Endothelial cell (in vitro differentiated cells): ENCODE measurements at regions not wholly inside any gene's neighbourhood (a gene's known extent, or its start where the extent isn't known, plus 50 kb on each side); places are given as distances from the start of the nearest gene placed in this dataset.

ENCODE experiments used
- DNase-seq: peaks from one replicate; pipeline ENCODE4 v3.0.0; 2021; ENCODE audit warnings: low spot score
- H3K27ac Mint-ChIP-seq: one replicate; pipeline ENCODE4 v1.8.0; 2021; ENCODE audit warnings: mixed read lengths, inconsistent platforms; ENCODE audit not compliant: unreplicated experiment
- H3K27me3 Mint-ChIP-seq: one replicate; pipeline ENCODE4 v1.8.0; 2021; ENCODE audit warnings: mild to moderate bottlenecking, moderate library complexity, mixed read lengths, inconsistent platforms; ENCODE audit not compliant: unreplicated experiment
- H3K36me3 Mint-ChIP-seq: one replicate; pipeline ENCODE4 v1.8.0; 2021; ENCODE audit warnings: mild to moderate bottlenecking, low read depth, mixed read lengths, inconsistent platforms; ENCODE audit not compliant: unreplicated experiment
- H3K4me1 Mint-ChIP-seq: one replicate; pipeline ENCODE4 v1.8.0; 2021; ENCODE audit warnings: mild to moderate bottlenecking, mixed read lengths, inconsistent platforms; ENCODE audit not compliant: unreplicated experiment
- H3K4me3 Mint-ChIP-seq: one replicate; pipeline ENCODE4 v1.8.0; 2021; ENCODE audit warnings: mild to moderate bottlenecking, mixed read lengths, inconsistent platforms; ENCODE audit not compliant: unreplicated experiment
- H3K9me3 Mint-ChIP-seq: one replicate; pipeline ENCODE4 v1.8.0; 2021; ENCODE audit warnings: mixed read lengths, inconsistent platforms; ENCODE audit not compliant: unreplicated experiment
- CTCF ChIP-seq: fragments of 200-600 bp; sonication (generic); IDR thresholded peaks from one replicate; pipeline ENCODE4 v1.5.0; 2021; ENCODE audit warnings: antibody characterized with exemption; ENCODE audit not compliant: unreplicated experiment

GRCh38 chr1:90336552-90337324 is 341.8 kb downstream of the ZNF326 start:
- Mint-ChIP-seq H3K27ac (no peak overlapping the region), H3K9me3 (no peaks in the 10 kb centered on the region), H3K4me1 (peaks cover 17% of the 10 kb centered on the region), H3K4me3 (no peak overlapping the region), H3K36me3 (no peaks in the 10 kb centered on the region), H3K27me3 (no peaks in the 10 kb centered on the region)
- DNase-seq = no peak
- no peak for TF ChIP-seq CTCF

GRCh38 chr1:90335558-90335957 is 340.6 kb downstream of the ZNF326 start:
- no peak overlapping the region for H3K4me3 Mint-ChIP-seq
- H3K4me1 Mint-ChIP-seq = peaks cover 9% of the 10 kb centered on the region
- no peaks in the 10 kb centered on the region for H3K27me3 Mint-ChIP-seq
- DNase-seq = no peak
- no peaks in the 10 kb centered on the region for H3K9me3 Mint-ChIP-seq
- no peaks in the 10 kb centered on the region for H3K36me3 Mint-ChIP-seq
- TF ChIP-seq CTCF = no peak
- H3K27ac Mint-ChIP-seq = no peak overlapping the region

GRCh38 chr1:90334137-90334536 is 339.2 kb downstream of the ZNF326 start:
- H3K36me3 Mint-ChIP-seq = no peaks in the 10 kb centered on the region

GRCh38 chr1:90325168-90325567 is 330.3 kb downstream of the ZNF326 start:
- DNase-seq = no peak
- Mint-ChIP-seq H3K4me1 (peaks cover 3% of the 10 kb centered on the region), H3K27ac (no peak overlapping the region), H3K9me3 (no peaks in the 10 kb centered on the region), H3K4me3 (no peak overlapping the region), H3K36me3 (no peaks in the 10 kb centered on the region), H3K27me3 (peaks cover 5% of the 10 kb centered on the region)
- TF ChIP-seq CTCF = no peak

More at GRCh38 chr1:90334137-90334536, 339.2 kb downstream of the ZNF326 start:
- no peak overlapping the region for H3K27ac Mint-ChIP-seq
- no peak for DNase-seq
- H3K4me1 Mint-ChIP-seq = no peaks in the 10 kb centered on the region
- H3K27me3 Mint-ChIP-seq = peaks cover under 1% of the 10 kb centered on the region
- no peak overlapping the region for H3K4me3 Mint-ChIP-seq
- TF ChIP-seq CTCF = no peak
- H3K9me3 Mint-ChIP-seq = no peaks in the 10 kb centered on the region

GRCh38 chr1:90322186-90322585 is 327.3 kb downstream of the ZNF326 start:
- TF ChIP-seq CTCF = no peak
- H3K27ac Mint-ChIP-seq = no peak overlapping the region
- no peak overlapping the region for H3K4me3 Mint-ChIP-seq
- H3K27me3 Mint-ChIP-seq = peaks cover 3% of the 10 kb centered on the region
- no peaks in the 10 kb centered on the region for H3K36me3 Mint-ChIP-seq
- peaks cover 7% of the 10 kb centered on the region for H3K4me1 Mint-ChIP-seq
- H3K9me3 Mint-ChIP-seq = no peaks in the 10 kb centered on the region
- DNase-seq = no peak
